ENCODE measurements at regions not wholly inside any gene's neighbourhood (a gene's known extent, or its start where the extent isn't known, plus 50 kb on each side); places are given as distances from the start of the nearest gene placed in this dataset.

DNA sequence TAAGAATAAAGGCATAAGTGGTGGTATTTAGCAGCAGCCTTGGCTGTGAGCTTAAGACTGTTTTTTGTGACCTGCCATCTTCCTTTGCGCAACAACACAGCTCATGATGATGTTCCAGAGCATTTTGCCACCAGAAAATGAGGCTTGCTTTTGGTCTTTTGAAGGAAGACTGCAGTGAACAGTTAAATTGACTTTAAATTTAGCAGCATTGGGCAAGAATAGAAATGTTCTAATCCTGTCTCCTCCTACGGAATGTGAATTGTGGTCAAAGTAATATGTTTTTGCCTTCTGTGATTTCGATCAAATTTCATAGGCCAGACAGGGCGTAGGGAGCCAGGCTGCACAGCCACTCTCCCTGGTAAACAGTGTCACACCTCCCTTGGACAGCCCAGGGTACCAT, 460.7 kb upstream of the RASGRP1 start:
- CTCF ChIA-PET (ENCODE audit: unreplicated experiment) = no interaction called here
- POLR2A ChIA-PET = interaction anchor here (0.8 kb wide), 1 partner anchor 55 kb away, joined by 3 read pairs; no protein-coding TSS in a partner anchor
- intact Hi-C loops (cut with micrococcal nuclease; ENCODE audit: unreplicated experiment) = no loop called here

DNA sequence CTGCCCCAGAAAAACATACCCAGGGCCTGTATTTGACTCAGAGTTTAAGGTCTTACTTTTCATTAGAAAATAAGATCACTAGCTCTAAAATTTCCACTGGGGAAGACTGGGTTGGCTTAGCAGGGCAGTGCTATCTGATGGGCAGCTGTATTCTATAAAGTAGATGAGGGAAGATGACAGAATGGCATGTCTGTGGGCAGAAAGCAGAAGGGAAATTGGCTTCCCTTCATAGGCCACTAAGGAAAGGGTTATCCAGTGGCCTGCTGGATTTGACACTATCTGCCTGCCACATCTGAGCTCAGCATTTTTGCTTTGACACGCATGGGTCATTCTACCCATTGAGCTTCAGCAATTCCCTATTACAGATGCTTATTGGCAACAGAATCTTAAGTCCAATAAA, 461.3 kb upstream of the RASGRP1 start:
- POLR2A ChIA-PET = interaction anchor here (1.2 kb wide), 1 partner anchor 7 kb away, joined by 3 read pairs; no protein-coding TSS in a partner anchor

More for the DNA sequence above, 460.7 kb upstream of the RASGRP1 start:
- no TSS peak for BruUV-seq (replicated peaks)
- Histone ChIP-seq H3K79me2 (ENCODE audit: insufficient read depth, low read depth, low read length) (no peaks in the 10 kb centered on the region), H3K36me3 (ENCODE audit: insufficient read depth, low read length) (no peaks in the 10 kb centered on the region), H3K9me3 (ENCODE audit: low read length) (no peaks in the 10 kb centered on the region), H3K4me2 (ENCODE audit: low read length) (no peak overlapping the region), H3K27ac (ENCODE audit: low read depth, low read length, poor library complexity, severe bottlenecking) (no peak overlapping the region), H3K9me2 (ENCODE audit: insufficient read depth, low read length) (no peaks in the 10 kb centered on the region), H3K4me1 (ENCODE audit: insufficient read depth, low read length, poor library complexity, severe bottlenecking) (no peaks in the 10 kb centered on the region), H4K20me1 (ENCODE audit: insufficient read depth, low read length) (no peaks in the 10 kb centered on the region), H2AFZ (ENCODE audit: low read length) (no peak overlapping the region), H3K4me3 (ENCODE audit: low read depth, low read length, poor library complexity, severe bottlenecking) (no peak overlapping the region)
- no peak for TF ChIP-seq EZH2phosphoT487 (IDR thresholded peaks at IDR 0.05; ENCODE audit: borderline replicate concordance, low read depth, low read length)
- TF ChIP-seq, protein P1, sequence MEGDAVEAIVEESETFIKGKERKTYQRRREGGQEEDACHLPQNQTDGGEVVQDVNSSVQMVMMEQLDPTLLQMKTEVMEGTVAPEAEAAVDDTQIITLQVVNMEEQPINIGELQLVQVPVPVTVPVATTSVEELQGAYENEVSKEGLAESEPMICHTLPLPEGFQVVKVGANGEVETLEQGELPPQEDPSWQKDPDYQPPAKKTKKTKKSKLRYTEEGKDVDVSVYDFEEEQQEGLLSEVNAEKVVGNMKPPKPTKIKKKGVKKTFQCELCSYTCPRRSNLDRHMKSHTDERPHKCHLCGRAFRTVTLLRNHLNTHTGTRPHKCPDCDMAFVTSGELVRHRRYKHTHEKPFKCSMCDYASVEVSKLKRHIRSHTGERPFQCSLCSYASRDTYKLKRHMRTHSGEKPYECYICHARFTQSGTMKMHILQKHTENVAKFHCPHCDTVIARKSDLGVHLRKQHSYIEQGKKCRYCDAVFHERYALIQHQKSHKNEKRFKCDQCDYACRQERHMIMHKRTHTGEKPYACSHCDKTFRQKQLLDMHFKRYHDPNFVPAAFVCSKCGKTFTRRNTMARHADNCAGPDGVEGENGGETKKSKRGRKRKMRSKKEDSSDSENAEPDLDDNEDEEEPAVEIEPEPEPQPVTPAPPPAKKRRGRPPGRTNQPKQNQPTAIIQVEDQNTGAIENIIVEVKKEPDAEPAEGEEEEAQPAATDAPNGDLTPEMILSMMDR (conservative IDR thresholded peaks at IDR 0.05; ENCODE audit: low read length) = no peak
- no peak for DNase-seq (ENCODE audit: low spot score)

DNA sequence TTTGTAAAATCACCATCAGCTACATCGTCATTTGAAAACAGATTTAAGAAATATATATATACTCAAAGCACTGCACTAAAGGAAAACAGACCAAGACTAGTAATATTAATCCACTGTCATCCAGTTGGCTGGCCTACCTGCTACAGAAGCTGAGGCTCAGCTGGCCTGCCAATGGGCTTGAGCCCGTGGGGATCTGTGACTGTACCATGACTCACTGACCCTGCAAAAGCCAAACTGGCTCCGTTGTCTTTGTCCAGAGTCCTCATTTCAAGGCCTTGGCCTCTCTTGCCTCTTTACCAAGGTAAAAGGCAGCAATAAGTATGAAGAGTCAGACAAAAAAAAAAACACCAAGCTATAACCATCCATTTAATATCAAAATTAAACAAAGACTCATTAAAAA, 463.5 kb upstream of the RASGRP1 start:
- DNase-seq (ENCODE audit: low spot score) = no peak
- Histone ChIP-seq H3K4me2 (ENCODE audit: low read length) (no peak overlapping the region), H2AFZ (ENCODE audit: low read length) (no peak overlapping the region), H4K20me1 (ENCODE audit: insufficient read depth, low read length) (no peaks in the 10 kb centered on the region), H3K9me3 (ENCODE audit: low read length) (no peaks in the 10 kb centered on the region), H3K9me2 (ENCODE audit: insufficient read depth, low read length) (no peaks in the 10 kb centered on the region), H3K36me3 (ENCODE audit: insufficient read depth, low read length) (no peaks in the 10 kb centered on the region), H3K79me2 (ENCODE audit: insufficient read depth, low read depth, low read length) (no peaks in the 10 kb centered on the region), H3K27ac (ENCODE audit: low read depth, low read length, poor library complexity, severe bottlenecking) (no peak overlapping the region), H3K4me1 (ENCODE audit: insufficient read depth, low read length, poor library complexity, severe bottlenecking) (no peaks in the 10 kb centered on the region), H3K4me3 (ENCODE audit: low read depth, low read length, poor library complexity, severe bottlenecking) (no peak overlapping the region)
- POLR2A ChIA-PET = no interaction called here
- BruUV-seq (replicated peaks) = no TSS peak
- no peak for TF ChIP-seq EZH2phosphoT487 (IDR thresholded peaks at IDR 0.05; ENCODE audit: borderline replicate concordance, low read depth, low read length)
- TF ChIP-seq, protein P1 (conservative IDR thresholded peaks at IDR 0.05; ENCODE audit: low read length) = no peak
- CTCF ChIA-PET (ENCODE audit: unreplicated experiment) = no interaction called here
- intact Hi-C loops (cut with micrococcal nuclease; ENCODE audit: unreplicated experiment) = no loop called here

More for the DNA sequence above, 461.3 kb upstream of the RASGRP1 start:
- no TSS peak for BruUV-seq (replicated peaks)
- H3K27ac ChIP-seq (ENCODE audit: low read depth, low read length, poor library complexity, severe bottlenecking) = no peak overlapping the region
- no peak overlapping the region for H2AFZ ChIP-seq (ENCODE audit: low read length)
- no peaks in the 10 kb centered on the region for H3K9me3 ChIP-seq (ENCODE audit: low read length)
- CTCF ChIA-PET (ENCODE audit: unreplicated experiment) = no interaction called here
- no peak overlapping the region for H3K4me3 ChIP-seq (ENCODE audit: low read depth, low read length, poor library complexity, severe bottlenecking)
- no peak for DNase-seq (ENCODE audit: low spot score)
- no peaks in the 10 kb centered on the region for H3K9me2 ChIP-seq (ENCODE audit: insufficient read depth, low read length)
- no peaks in the 10 kb centered on the region for H3K79me2 ChIP-seq (ENCODE audit: insufficient read depth, low read depth, low read length)
- intact Hi-C loops (cut with micrococcal nuclease; ENCODE audit: unreplicated experiment) = no loop called here
- no peaks in the 10 kb centered on the region for H3K4me1 ChIP-seq (ENCODE audit: insufficient read depth, low read length, poor library complexity, severe bottlenecking)
- no peak for TF ChIP-seq EZH2phosphoT487 (IDR thresholded peaks at IDR 0.05; ENCODE audit: borderline replicate concordance, low read depth, low read length)
- TF ChIP-seq, protein P1 (conservative IDR thresholded peaks at IDR 0.05; ENCODE audit: low read length) = no peak
- H3K4me2 ChIP-seq (ENCODE audit: low read length) = no peak overlapping the region
- no peaks in the 10 kb centered on the region for H3K36me3 ChIP-seq (ENCODE audit: insufficient read depth, low read length)
- H4K20me1 ChIP-seq (ENCODE audit: insufficient read depth, low read length) = no peaks in the 10 kb centered on the region

Measured in OCI-LY7 (cell line).